Type B pancreatic cell (in vitro differentiated cells): ENCODE measurements at regions not wholly inside any gene's neighbourhood (a gene's known extent, or its start where the extent isn't known, plus 50 kb on each side); places are given as distances from the start of the nearest gene placed in this dataset.
A peak's percentile ranks its signal among the peaks of the same experiment; 100 is the strongest.

Experiments used
- DNase-seq: peaks from one replicate; pipeline ENCODE4 v3.0.0; 2021; ENCODE audit warnings: mixed read lengths; ENCODE audit not compliant: unreplicated experiment; ENCODE audit errors: extremely low spot score
- H3K27ac Mint-ChIP-seq: 2 replicates; pipeline ENCODE4 v1.8.0; 2021; ENCODE audit warnings: mild to moderate bottlenecking, mixed read lengths
- H3K27me3 Mint-ChIP-seq: 2 replicates; pipeline ENCODE4 v1.8.0; 2021; ENCODE audit warnings: mixed read lengths
- H3K36me3 Mint-ChIP-seq: 2 replicates; pipeline ENCODE4 v1.8.0; 2021; ENCODE audit warnings: mixed read lengths
- H3K4me1 Mint-ChIP-seq: one replicate; pipeline ENCODE4 v1.8.0; 2021; ENCODE audit warnings: mixed read lengths; ENCODE audit not compliant: unreplicated experiment
- H3K4me3 Mint-ChIP-seq: 2 replicates; pipeline ENCODE4 v1.8.0; 2021; ENCODE audit warnings: mild to moderate bottlenecking, mixed read lengths
- H3K9me3 Mint-ChIP-seq: 2 replicates; pipeline ENCODE4 v1.8.0; 2021; ENCODE audit warnings: mixed read lengths
- TF ChIP-seq, protein P1 (sequence below): fragments of 200-600 bp; sonication (generic); conservative IDR thresholded peaks from 2 replicates; pipeline ENCODE4 v1.5.0; 2021; ENCODE audit warnings: antibody characterized with exemption, mild to moderate bottlenecking

- peak overlapping the region; percentile 52 for H3K4me3 Mint-ChIP-seq
- DNase-seq: no peak
- H3K36me3 Mint-ChIP-seq: no peaks in the 10 kb centered on the region
- H3K9me3 Mint-ChIP-seq: no peaks in the 10 kb centered on the region
- no peaks in the 10 kb centered on the region for H3K27me3 Mint-ChIP-seq
- TF ChIP-seq, protein P1, sequence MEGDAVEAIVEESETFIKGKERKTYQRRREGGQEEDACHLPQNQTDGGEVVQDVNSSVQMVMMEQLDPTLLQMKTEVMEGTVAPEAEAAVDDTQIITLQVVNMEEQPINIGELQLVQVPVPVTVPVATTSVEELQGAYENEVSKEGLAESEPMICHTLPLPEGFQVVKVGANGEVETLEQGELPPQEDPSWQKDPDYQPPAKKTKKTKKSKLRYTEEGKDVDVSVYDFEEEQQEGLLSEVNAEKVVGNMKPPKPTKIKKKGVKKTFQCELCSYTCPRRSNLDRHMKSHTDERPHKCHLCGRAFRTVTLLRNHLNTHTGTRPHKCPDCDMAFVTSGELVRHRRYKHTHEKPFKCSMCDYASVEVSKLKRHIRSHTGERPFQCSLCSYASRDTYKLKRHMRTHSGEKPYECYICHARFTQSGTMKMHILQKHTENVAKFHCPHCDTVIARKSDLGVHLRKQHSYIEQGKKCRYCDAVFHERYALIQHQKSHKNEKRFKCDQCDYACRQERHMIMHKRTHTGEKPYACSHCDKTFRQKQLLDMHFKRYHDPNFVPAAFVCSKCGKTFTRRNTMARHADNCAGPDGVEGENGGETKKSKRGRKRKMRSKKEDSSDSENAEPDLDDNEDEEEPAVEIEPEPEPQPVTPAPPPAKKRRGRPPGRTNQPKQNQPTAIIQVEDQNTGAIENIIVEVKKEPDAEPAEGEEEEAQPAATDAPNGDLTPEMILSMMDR: no peak
- peak overlapping the region; percentile 65 for H3K27ac Mint-ChIP-seq
- peaks cover 22% of the 10 kb centered on the region for H3K4me1 Mint-ChIP-seq
Measured at GRCh38 chr6:91633374-91634111, 1046.7 kb upstream of the MAP3K7 start.

GRCh38 chr6:91632308-91632707, 1045.4 kb upstream of the MAP3K7 start:
- H3K36me3 Mint-ChIP-seq: no peaks in the 10 kb centered on the region
- no peak overlapping the region for H3K27ac Mint-ChIP-seq
- TF ChIP-seq, protein P1: no peak
- DNase-seq: no peak
- H3K4me1 Mint-ChIP-seq: peaks cover 22% of the 10 kb centered on the region
- no peak overlapping the region for H3K4me3 Mint-ChIP-seq
- H3K27me3 Mint-ChIP-seq: no peaks in the 10 kb centered on the region
- H3K9me3 Mint-ChIP-seq: no peaks in the 10 kb centered on the region

GRCh38 chr6:91631227-91631626, 1044.4 kb upstream of the MAP3K7 start:
- peaks cover 4% of the 10 kb centered on the region for H3K9me3 Mint-ChIP-seq
- no peaks in the 10 kb centered on the region for H3K36me3 Mint-ChIP-seq
- H3K27me3 Mint-ChIP-seq: no peaks in the 10 kb centered on the region

GRCh38 chr6:91626911-91627310, 1040.0 kb upstream of the MAP3K7 start:
- Mint-ChIP-seq H3K4me3 (peak overlapping the region; percentile 9), H3K4me1 (peaks cover 4% of the 10 kb centered on the region), H3K36me3 (no peaks in the 10 kb centered on the region), H3K27me3 (no peaks in the 10 kb centered on the region), H3K9me3 (peaks cover 4% of the 10 kb centered on the region), H3K27ac (no peak overlapping the region)
- DNase-seq: no peak
- TF ChIP-seq, protein P1: no peak

More at GRCh38 chr6:91631227-91631626, 1044.4 kb upstream of the MAP3K7 start:
- DNase-seq: no peak
- TF ChIP-seq, protein P1: no peak
- H3K27ac Mint-ChIP-seq: no peak overlapping the region
- H3K4me1 Mint-ChIP-seq: peaks cover 22% of the 10 kb centered on the region
- H3K4me3 Mint-ChIP-seq: no peak overlapping the region

GRCh38 chr6:91613481-91613880, 1026.6 kb upstream of the MAP3K7 start:
- no peak for DNase-seq
- no peak overlapping the region for H3K4me3 Mint-ChIP-seq
- no peak overlapping the region for H3K27ac Mint-ChIP-seq
- no peaks in the 10 kb centered on the region for H3K36me3 Mint-ChIP-seq
- peaks cover 6% of the 10 kb centered on the region for H3K9me3 Mint-ChIP-seq
- H3K27me3 Mint-ChIP-seq: no peaks in the 10 kb centered on the region
- peaks cover 6% of the 10 kb centered on the region for H3K4me1 Mint-ChIP-seq
- TF ChIP-seq, protein P1: no peak
